SHP77 (cell line): ENCODE measurements at regions not wholly inside any gene's neighbourhood (a gene's known extent, or its start where the extent isn't known, plus 50 kb on each side); places are given as distances from the start of the nearest gene placed in this dataset.

ENCODE experiments used
- DNase-seq, 2 experiments: peaks; one replicate each; lab custom pipeline; 2025; lab: John Stamatoyannopoulos, UW

DNA sequence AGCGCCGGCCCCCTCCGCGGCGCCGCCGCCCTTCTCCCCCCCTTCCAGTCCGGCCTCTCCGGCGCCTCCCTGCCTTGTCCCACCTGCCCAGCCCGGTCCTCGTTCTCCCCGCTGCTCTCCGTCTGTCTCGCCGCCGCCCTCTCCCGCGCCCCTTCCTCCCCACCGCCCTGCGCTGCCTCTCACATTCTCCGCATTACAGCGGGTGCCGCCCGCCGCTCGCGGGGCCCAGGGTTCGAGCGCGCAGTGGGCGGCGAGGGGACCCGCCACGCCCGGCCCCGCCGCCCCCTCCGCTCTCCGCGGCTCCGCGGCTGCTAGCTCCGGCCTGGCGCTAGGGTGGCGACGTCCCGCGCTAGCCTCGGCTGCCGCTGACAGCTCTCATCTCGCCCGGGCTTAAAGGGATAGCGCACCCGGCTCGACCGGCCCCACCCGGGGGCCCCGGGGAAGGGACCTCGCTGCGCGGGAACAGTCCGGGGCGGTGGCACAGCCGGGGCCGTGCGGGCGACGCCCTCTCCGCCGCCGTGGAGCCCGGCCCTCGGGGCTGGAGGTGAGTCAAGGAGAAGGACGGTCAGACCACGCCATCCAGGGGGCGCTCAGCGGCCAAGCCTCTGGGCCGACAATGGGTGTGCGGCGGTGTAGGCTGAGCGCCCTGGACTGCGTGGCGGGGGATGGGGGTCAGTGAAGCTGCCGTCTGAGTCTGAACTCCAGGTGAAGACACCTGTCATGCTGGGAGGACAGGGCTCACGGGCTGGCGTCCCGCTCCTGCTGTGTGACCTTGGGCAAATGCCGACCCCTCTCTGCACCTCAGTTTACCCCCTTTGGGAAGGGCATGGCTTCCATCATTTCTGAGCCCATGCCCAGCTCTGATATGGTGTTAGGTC lies 187.4 kb upstream of the LINGO1 start:
- DNase-seq, result peak in 1 of 2 experiments; percentile 41

- DNase-seq, result no peak
Measured at GRCh38 chr15:77819048-77819850, 186.5 kb upstream of the LINGO1 start.

- DNase-seq, result no peak
Measured at GRCh38 chr15:77818484-77819047, 185.9 kb upstream of the LINGO1 start.

GRCh38 chr15:77817434-77817833 lies 184.7 kb upstream of the LINGO1 start:
- no peak for DNase-seq

- DNase-seq, result no peak
Measured at GRCh38 chr15:77816983-77817382, 184.3 kb upstream of the LINGO1 start.

GRCh38 chr15:77815015-77815414 lies 182.3 kb upstream of the LINGO1 start:
- no peak for DNase-seq

DNA sequence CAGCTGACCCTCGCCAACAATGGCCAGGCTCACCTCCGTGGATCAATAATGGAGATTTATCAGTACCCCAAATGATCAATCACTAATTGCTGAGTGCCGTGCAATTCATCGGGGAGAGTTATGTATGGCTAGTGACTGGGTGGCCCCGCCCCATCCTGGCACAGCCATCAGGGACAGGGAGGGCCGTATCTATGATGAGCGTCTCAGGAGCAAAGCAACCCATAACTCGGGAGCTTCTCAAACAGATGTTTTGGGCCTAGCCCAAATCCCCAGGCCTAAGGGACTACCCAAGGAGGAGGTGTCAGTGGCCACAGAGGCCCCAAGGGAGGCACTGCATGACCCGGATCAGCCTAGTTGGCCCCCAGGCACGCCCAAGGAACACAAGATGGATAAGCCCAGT lies 180.0 kb upstream of the LINGO1 start:
- no peak for DNase-seq

GRCh38 chr15:77811270-77811669 lies 178.6 kb upstream of the LINGO1 start:
- no peak for DNase-seq

- DNase-seq, result no peak
Measured at GRCh38 chr15:77810130-77810571, 177.4 kb upstream of the LINGO1 start.

GRCh38 chr15:77808581-77809177 lies 176.0 kb upstream of the LINGO1 start:
- no peak for DNase-seq

DNA sequence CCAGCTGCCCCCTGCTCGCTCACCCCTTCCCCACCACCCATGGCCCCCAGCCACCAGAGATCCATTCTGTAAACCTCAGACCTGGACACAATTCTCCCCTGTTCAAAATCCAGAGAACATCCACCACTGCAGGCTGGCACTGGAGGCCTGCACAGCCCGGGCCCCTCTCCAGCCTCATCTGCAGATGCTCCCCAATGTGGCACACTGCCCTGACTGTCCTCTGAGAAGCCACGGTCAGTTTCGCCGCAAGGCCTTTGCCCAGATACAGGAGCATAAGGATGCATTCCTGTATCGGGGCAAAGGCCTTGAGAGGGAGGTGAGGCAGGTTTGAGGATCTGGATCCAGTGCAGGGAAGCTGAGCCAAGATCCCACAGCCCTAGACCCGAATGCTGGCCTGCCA lies 175.4 kb upstream of the LINGO1 start:
- DNase-seq, result no peak

DNA sequence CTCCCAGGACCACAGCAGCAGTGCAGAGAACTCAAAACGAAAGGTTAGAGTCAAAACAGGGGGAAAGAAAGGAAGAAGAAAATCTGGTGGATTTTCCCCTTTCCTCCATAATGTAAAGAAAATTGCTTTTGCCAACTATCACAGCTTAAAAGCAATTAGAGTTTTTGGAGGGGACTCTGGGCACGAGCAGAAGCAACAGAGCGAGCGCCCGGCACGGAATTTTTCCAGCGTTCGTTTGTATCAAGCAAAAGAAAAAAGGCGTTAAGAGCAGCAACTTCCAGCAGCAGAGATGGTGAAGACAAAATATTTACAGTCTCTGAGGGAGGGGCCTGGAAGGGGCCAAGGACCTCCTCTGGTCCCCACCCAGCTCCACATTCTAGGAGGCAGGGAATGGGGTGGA lies 174.9 kb upstream of the LINGO1 start:
- no peak for DNase-seq

DNA sequence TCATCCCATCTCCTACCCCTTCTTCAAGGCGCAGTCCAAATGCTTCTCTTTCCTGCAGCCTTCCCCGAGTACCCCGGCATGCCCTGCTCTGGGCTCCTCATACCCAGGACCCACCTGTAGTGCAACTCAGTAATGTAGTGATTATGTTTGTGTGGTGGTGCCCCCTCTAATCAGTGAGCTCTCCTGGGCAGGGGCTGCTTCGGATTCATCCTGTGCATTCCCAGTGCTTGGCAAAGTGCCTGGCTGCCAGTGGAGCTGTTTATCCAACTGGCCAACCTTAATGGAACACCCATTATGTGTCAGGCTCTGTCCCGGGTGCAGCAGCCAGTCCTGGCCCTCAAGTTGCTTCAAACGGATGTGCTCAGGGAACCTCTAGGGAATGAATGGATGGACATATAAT lies 174.4 kb upstream of the LINGO1 start:
- peak in 1 of 2 experiments; percentile 29 for DNase-seq

DNA sequence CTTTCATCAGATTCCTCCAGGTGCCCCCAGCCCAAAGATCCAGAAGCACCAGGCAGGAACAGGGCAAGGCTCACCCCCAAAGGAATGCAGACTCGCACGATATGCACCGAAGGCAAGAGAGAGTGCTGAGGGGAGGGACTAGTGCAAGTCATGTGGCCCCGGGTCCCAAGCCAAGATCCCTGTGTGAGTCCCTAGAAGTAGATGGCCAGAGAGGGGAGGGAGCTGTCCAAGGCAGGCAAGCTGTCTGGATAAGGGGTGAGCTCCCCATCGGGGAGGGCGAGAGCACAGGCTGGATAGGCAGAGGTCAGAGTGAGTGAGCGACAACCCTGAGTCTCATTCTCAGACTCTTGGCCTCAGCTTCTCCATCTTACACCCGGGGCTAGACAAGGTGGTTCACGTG lies 171.5 kb upstream of the LINGO1 start:
- no peak for DNase-seq

- DNase-seq, result no peak
Measured at GRCh38 chr15:77803487-77803886, 170.8 kb upstream of the LINGO1 start.

DNA sequence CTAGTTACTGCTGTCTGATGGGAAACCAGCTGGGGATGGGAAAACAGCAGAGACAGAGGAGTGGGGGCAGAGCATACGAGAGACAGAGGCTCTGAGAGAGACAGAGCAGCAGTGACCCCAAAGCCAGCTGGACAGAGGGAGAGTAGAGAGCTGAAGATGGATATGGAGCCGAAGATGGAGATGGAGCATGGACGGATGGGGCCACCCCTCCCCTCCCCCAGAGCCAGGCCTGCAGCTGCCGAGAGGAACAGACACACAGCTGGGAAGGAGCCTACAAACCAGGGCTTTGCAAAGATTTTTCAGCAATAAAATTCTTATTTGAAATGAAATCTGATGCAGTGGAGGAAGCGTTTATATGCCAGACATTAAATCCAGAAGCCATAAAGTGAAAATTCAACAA lies 167.6 kb upstream of the LINGO1 start:
- DNase-seq, result no peak

DNA sequence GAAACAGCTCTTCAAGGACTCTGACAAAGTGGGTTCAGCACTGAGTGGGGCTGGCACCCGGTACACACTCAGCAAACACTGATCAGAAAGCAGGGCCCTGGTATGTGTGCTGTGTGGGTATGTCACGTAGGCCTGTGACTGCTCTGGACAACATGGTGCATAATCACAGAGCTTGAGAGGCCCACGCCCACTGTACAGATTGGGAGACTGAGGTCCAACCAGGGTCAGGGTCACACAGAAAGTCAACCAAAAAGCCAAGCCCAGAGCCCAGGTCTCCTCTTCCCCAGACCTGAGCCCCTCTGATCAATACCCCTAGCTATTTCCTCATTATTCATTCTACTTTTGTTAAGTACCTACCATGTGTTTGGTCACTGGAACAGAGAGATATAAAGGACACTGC lies 166.1 kb upstream of the LINGO1 start:
- no peak for DNase-seq

GRCh38 chr15:77798151-77798835 lies 165.6 kb upstream of the LINGO1 start:
- no peak for DNase-seq

GRCh38 chr15:77797270-77797669 lies 164.6 kb upstream of the LINGO1 start:
- peak; percentile 20 to 42 for DNase-seq

DNA sequence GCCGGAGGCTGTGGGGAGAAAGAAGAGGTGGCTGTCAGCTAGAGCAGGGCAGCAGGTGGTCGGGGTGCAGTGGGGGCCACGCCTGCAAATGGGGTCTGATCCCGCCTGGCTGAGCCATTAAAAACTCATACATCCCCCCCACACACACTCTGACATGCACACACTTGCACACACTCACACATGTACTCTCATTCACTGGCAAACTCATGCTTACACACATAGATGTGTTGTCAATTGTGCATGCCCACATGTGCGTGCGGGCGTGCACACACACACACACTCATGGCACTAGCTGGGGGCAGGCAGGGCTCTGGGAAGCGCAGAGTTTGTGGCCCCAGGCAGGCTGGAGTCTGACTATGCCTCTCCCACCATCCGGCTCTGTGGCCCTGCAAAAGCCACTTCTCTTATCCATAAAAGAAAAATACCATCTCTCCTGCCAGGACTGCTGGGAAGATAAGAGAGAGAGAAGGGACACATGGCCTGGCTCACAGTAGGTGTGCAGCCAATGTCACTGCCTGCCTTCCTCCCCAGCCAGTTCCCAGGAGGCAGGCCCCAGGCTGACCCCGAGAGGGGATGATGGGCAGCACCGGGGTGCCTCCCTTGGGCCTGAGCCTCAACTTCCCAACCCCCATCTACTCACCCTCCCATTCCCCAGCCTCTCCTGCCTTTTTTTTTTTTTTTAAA lies 163.5 kb upstream of the LINGO1 start:
- no peak for DNase-seq

- DNase-seq, result no peak
Measured at GRCh38 chr15:77795446-77795845, 162.7 kb upstream of the LINGO1 start.
